ENCODE measurements at regions not wholly inside any gene's neighbourhood (a gene's known extent, or its start where the extent isn't known, plus 50 kb on each side); places are given as distances from the start of the nearest gene placed in this dataset.

GRCh38 chr1:4044967-4045366, 144.9 kb upstream of the C1orf174 start:
- Histone ChIP-seq H3K18ac (ENCODE audit: low read depth, low read length) (no peak overlapping the region), H2AK9ac (replicated peaks; ENCODE audit: low read depth, low read length, poor library complexity) (no peak overlapping the region), H4K20me1 (ENCODE audit: insufficient read depth, low read length) (no peaks in the 10 kb centered on the region), H3K4me2 (ENCODE audit: low read depth, low read length) (no peak overlapping the region), H3K27ac (ENCODE audit: insufficient read depth, low read length) (no peak overlapping the region), H3K4me1 (ENCODE audit: control insufficient read depth, insufficient read depth, low read length) (no peaks in the 10 kb centered on the region), H3K79me1 (ENCODE audit: low read depth in 1 of 2, low read length in 2 of 2) (no peaks in the 10 kb centered on the region), H2BK15ac (ENCODE audit: low read depth, low read length) (no peak overlapping the region), H3K23ac (ENCODE audit: low read depth, low read length) (no peak overlapping the region), H3K4me3 (ENCODE audit: insufficient read depth, low read depth, low read length) (no peak overlapping the region), H4K5ac (ENCODE audit: low read depth, low read length) (no peak overlapping the region), H3K27me3 (ENCODE audit: control insufficient read depth, insufficient read depth, low read length) (no peaks in the 10 kb centered on the region), H3K9me3 (ENCODE audit: control insufficient read depth, insufficient read depth, low read length) (peaks cover 16% of the 10 kb centered on the region; the same call in 1 of the 2 replicates), H3K14ac (replicated peaks; ENCODE audit: low read depth, low read length) (no peak overlapping the region), H3K56ac (ENCODE audit: extremely low read depth, insufficient read depth, low read length) (no peak overlapping the region), H2AFZ (replicated peaks; ENCODE audit: low read length, poor library complexity) (no peak overlapping the region), H3K9ac (ENCODE audit: low read depth, low read length) (no peak overlapping the region), H3K36me3 (ENCODE audit: control insufficient read depth, insufficient read depth, low read length) (no peaks in the 10 kb centered on the region), H3K4ac (ENCODE audit: low read depth, low read length) (no peak overlapping the region), H4K91ac (ENCODE audit: insufficient read depth, low read depth, low read length) (no peak overlapping the region), H2AK5ac (ENCODE audit: low read depth, low read length) (no peak overlapping the region), H4K8ac (ENCODE audit: low read depth in 2 of 2, low read length in 2 of 2) (no peak overlapping the region), H2BK120ac (ENCODE audit: low read depth, low read length) (no peak overlapping the region), H2BK20ac (ENCODE audit: low read depth, low read length) (no peak overlapping the region), H3K9me1 (ENCODE audit: insufficient read depth, low read length) (no peaks in the 10 kb centered on the region), H2BK5ac (ENCODE audit: low read depth, low read length, poor library complexity, severe bottlenecking) (no peak overlapping the region)
- ChIA-PET POLR2A (ENCODE audit: unreplicated experiment) (no interaction called here), CTCF (interaction anchor here (0.7 kb wide), 1 partner anchor 8 kb away, joined by 3 read pairs; no protein-coding TSS in a partner anchor)
- in situ Hi-C loops (cut with MboI; ENCODE audit: low sequenced_read_pairs) = no loop called here
- no TSS peak for BruUV-seq (replicated peaks)
- DNase-seq = no peak
- intact Hi-C loops (cut with micrococcal nuclease) = no loop called here
- WGBS, 2 experiments (ENCODE audit: extremely low coverage in 2 of 2, insufficient read length in 1 of 2) = no CpG with 5 or more reads among the region's 5 CpGs
- no peak for TF ChIP-seq CHD1 (IDR thresholded peaks at IDR 0.05; ENCODE audit: low read depth, low read length)
- no peak for TF ChIP-seq MAZ (IDR thresholded peaks at IDR 0.05; ENCODE audit: borderline replicate concordance, low read depth, low read length)
- no peak for TF ChIP-seq RFX5 (IDR thresholded peaks at IDR 0.05; ENCODE audit: low read depth, low read length)
- TF ChIP-seq NFE2L2 (IDR thresholded peaks at IDR 0.05; ENCODE audit: low read depth, low read length) = no peak
- no peak for TF ChIP-seq MXI1 (IDR thresholded peaks at IDR 0.05; ENCODE audit: borderline replicate concordance, low read depth, low read length)
- TF ChIP-seq SMC3 (IDR thresholded peaks at IDR 0.05; ENCODE audit: low read depth, low read length) = no peak
- no peak for TF ChIP-seq FOS (IDR thresholded peaks at IDR 0.05; ENCODE audit: low read depth, low read length)
- no peak for TF ChIP-seq MAFK (IDR thresholded peaks at IDR 0.05; ENCODE audit: low read depth, low read length)
- no peak for TF ChIP-seq RCOR1 (IDR thresholded peaks at IDR 0.05; ENCODE audit: insufficient replicate concordance, low read length)
- no peak for TF ChIP-seq USF2 (IDR thresholded peaks at IDR 0.05; ENCODE audit: low read depth, low read length)
- no peak for TF ChIP-seq BHLHE40 (IDR thresholded peaks at IDR 0.05; ENCODE audit: low read depth, low read length)
- no peak for TF ChIP-seq POLR2A (IDR thresholded peaks at IDR 0.05; ENCODE audit: low read depth, low read length)
- no peak for TF ChIP-seq CEBPB (IDR thresholded peaks at IDR 0.05; ENCODE audit: low read depth, low read length)
- no peak for TF ChIP-seq ELK1 (IDR thresholded peaks at IDR 0.05; ENCODE audit: borderline replicate concordance, low read depth, low read length)
- TF ChIP-seq CTCF (conservative IDR thresholded peaks at IDR 0.05; ENCODE audit: low read depth, low read length) = no peak
- dilution Hi-C loops (cut with HindIII; ENCODE audit: low sequenced_read_pairs, unreplicated experiment) = no loop called here
- no peak for ATAC-seq (ENCODE audit: low read depth)
